SH-SY5Y (cell line): ENCODE measurements at regions not wholly inside any gene's neighbourhood (a gene's known extent, or its start where the extent isn't known, plus 50 kb on each side); places are given as distances from the start of the nearest gene placed in this dataset.

Source experiments
- GATA2 ChIP-seq: IDR thresholded peaks from 2 replicates; pipeline ENCODE4 v1.6.1; 2011; ENCODE audit warnings: mild to moderate bottlenecking, low read depth, low read length
- GATA3 ChIP-seq: IDR thresholded peaks from 2 replicates; pipeline ENCODE4 v1.6.1; 2011; ENCODE audit warnings: low read depth, mild to moderate bottlenecking, low read length, moderate library complexity

- TF ChIP-seq GATA3 (no peak), GATA2 (no peak)
Observed at GRCh38 chr1:218705911-218706893, 361.1 kb downstream of the TGFB2 start.

- TF ChIP-seq GATA2 (no peak), GATA3 (no peak)
Observed at GRCh38 chr1:218711001-218711400, 365.9 kb downstream of the TGFB2 start.

- TF ChIP-seq GATA3 = no peak
- no peak for TF ChIP-seq GATA2
Observed at GRCh38 chr1:218711884-218712674, 366.9 kb downstream of the TGFB2 start.

- TF ChIP-seq GATA3 (no peak), GATA2 (no peak)
Observed at GRCh38 chr1:218712677-218713076, 367.5 kb downstream of the TGFB2 start.

GRCh38 chr1:218715961-218716669 lies 371.0 kb downstream of the TGFB2 start:
- TF ChIP-seq GATA2 (no peak), GATA3 (no peak)

- TF ChIP-seq GATA2 (no peak), GATA3 (no peak)
Observed at GRCh38 chr1:218717575-218717974, 372.4 kb downstream of the TGFB2 start.

- TF ChIP-seq GATA2 = no peak
- no peak for TF ChIP-seq GATA3
Observed at GRCh38 chr1:218718206-218718605, 373.1 kb downstream of the TGFB2 start.

- TF ChIP-seq GATA3 = no peak
- no peak for TF ChIP-seq GATA2
Observed at GRCh38 chr1:218718977-218719376, 373.8 kb downstream of the TGFB2 start.

GRCh38 chr1:218728898-218729565 lies 383.9 kb downstream of the TGFB2 start:
- TF ChIP-seq GATA2 (no peak), GATA3 (no peak)

GRCh38 chr1:218735436-218736032 lies 390.4 kb downstream of the TGFB2 start:
- TF ChIP-seq GATA2 (no peak), GATA3 (no peak)

- TF ChIP-seq GATA2 = no peak
- no peak for TF ChIP-seq GATA3
Observed at GRCh38 chr1:218739426-218739825, 394.3 kb downstream of the TGFB2 start.

- TF ChIP-seq GATA2 (no peak), GATA3 (no peak)
Observed at GRCh38 chr1:218741852-218742251, 396.7 kb downstream of the TGFB2 start.

GRCh38 chr1:218742467-218743262 lies 397.5 kb downstream of the TGFB2 start:
- TF ChIP-seq GATA3 = no peak
- TF ChIP-seq GATA2 = peak; percentile 64; the same call in 1 of the 2 replicates
